ENCODE measurements at regions not wholly inside any gene's neighbourhood (a gene's known extent, or its start where the extent isn't known, plus 50 kb on each side); places are given as distances from the start of the nearest gene placed in this dataset.

GRCh38 chr2:123091471-123091870 lies 933.6 kb upstream of the CNTNAP5 start:
- Histone ChIP-seq H3K9me3 (replicated peaks; ENCODE audit: control insufficient read depth, low read depth, low read length) (no peaks in the 10 kb centered on the region), H3K36me3 (ENCODE audit: control insufficient read depth, insufficient read depth, low read length) (no peaks in the 10 kb centered on the region), H3K4me3 (ENCODE audit: low read length) (no peak overlapping the region), H3K27ac (ENCODE audit: low read length) (no peak overlapping the region), H3K4me1 (ENCODE audit: control insufficient read depth, insufficient read depth, low read length) (no peaks in the 10 kb centered on the region), H3K27me3 (ENCODE audit: control insufficient read depth, insufficient read depth, low read length) (no peaks in the 10 kb centered on the region)
- 100% methylated on average over 2 of the region's 2 CpGs for WGBS (ENCODE audit: insufficient coverage)
- DNase-seq = no peak

- Histone ChIP-seq H3K9me3 (replicated peaks; ENCODE audit: control insufficient read depth, low read depth, low read length) (no peaks in the 10 kb centered on the region), H3K27me3 (ENCODE audit: control insufficient read depth, insufficient read depth, low read length) (no peaks in the 10 kb centered on the region), H3K27ac (ENCODE audit: low read length) (no peak overlapping the region), H3K4me3 (ENCODE audit: low read length) (no peak overlapping the region), H3K36me3 (ENCODE audit: control insufficient read depth, insufficient read depth, low read length) (no peaks in the 10 kb centered on the region), H3K4me1 (ENCODE audit: control insufficient read depth, insufficient read depth, low read length) (no peaks in the 10 kb centered on the region)
- WGBS (ENCODE audit: insufficient coverage) = no CpG with 5 or more reads among the region's 2 CpGs
- DNase-seq = no peak
Measured at GRCh38 chr2:123093199-123093598, 931.9 kb upstream of the CNTNAP5 start.

DNA sequence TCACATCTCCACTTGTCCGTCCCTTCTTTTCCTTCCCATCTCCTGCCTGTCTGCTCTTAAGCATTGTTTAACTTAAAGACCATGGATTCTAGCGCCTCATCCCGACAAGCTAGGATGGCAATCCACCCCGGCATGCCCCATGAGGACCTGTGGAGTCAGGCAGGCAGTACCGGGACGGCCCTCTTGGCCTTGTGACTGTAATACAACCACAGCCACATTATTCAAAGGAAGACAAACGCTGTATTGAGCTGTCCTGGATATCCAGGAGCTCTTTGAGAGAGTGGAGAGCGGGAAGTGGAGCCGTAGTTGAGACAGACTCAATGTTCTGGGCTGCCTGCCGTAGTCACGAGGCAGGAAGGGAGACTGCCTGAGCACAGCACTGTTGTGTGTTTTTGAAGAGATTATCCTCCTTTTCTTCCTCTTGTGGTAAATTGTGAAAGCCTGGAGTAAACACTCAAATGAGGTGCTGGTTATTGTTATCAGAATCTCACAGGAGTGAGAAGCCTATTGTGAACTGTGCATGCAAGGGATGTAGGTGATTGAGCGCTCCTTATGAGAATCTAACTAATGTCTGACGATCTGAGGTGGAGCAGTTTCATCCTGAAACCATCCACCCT lies 929.8 kb upstream of the CNTNAP5 start:
- Histone ChIP-seq H3K27me3 (ENCODE audit: control insufficient read depth, insufficient read depth, low read length) (no peaks in the 10 kb centered on the region), H3K9me3 (replicated peaks; ENCODE audit: control insufficient read depth, low read depth, low read length) (no peaks in the 10 kb centered on the region), H3K36me3 (ENCODE audit: control insufficient read depth, insufficient read depth, low read length) (no peaks in the 10 kb centered on the region), H3K4me3 (ENCODE audit: low read length) (no peak overlapping the region), H3K27ac (ENCODE audit: low read length) (no peak overlapping the region), H3K4me1 (ENCODE audit: control insufficient read depth, insufficient read depth, low read length) (no peaks in the 10 kb centered on the region)
- no peak for DNase-seq
- WGBS (ENCODE audit: insufficient coverage) = 97% methylated on average over 4 of the region's 13 CpGs

- no peaks in the 10 kb centered on the region for H3K36me3 ChIP-seq (ENCODE audit: control insufficient read depth, insufficient read depth, low read length)
- H3K27me3 ChIP-seq (ENCODE audit: control insufficient read depth, insufficient read depth, low read length) = no peaks in the 10 kb centered on the region
- no peak for DNase-seq
- no peaks in the 10 kb centered on the region for H3K9me3 ChIP-seq (replicated peaks; ENCODE audit: control insufficient read depth, low read depth, low read length)
- no peaks in the 10 kb centered on the region for H3K4me1 ChIP-seq (ENCODE audit: control insufficient read depth, insufficient read depth, low read length)
- no peak overlapping the region for H3K27ac ChIP-seq (ENCODE audit: low read length)
- H3K4me3 ChIP-seq (ENCODE audit: low read length) = no peak overlapping the region
Measured at GRCh38 chr2:123098619-123099018, 926.5 kb upstream of the CNTNAP5 start.

- WGBS (ENCODE audit: insufficient coverage) = no CpG with 5 or more reads among the region's 2 CpGs
- no peaks in the 10 kb centered on the region for H3K36me3 ChIP-seq (ENCODE audit: control insufficient read depth, insufficient read depth, low read length)
- DNase-seq = no peak
- no peaks in the 10 kb centered on the region for H3K4me1 ChIP-seq (ENCODE audit: control insufficient read depth, insufficient read depth, low read length)
- H3K4me3 ChIP-seq (ENCODE audit: low read length) = no peak overlapping the region
- no peak overlapping the region for H3K27ac ChIP-seq (ENCODE audit: low read length)
- H3K9me3 ChIP-seq (replicated peaks; ENCODE audit: control insufficient read depth, low read depth, low read length) = no peaks in the 10 kb centered on the region
- H3K27me3 ChIP-seq (ENCODE audit: control insufficient read depth, insufficient read depth, low read length) = no peaks in the 10 kb centered on the region
Measured at GRCh38 chr2:123101434-123101833, 923.7 kb upstream of the CNTNAP5 start.

DNA sequence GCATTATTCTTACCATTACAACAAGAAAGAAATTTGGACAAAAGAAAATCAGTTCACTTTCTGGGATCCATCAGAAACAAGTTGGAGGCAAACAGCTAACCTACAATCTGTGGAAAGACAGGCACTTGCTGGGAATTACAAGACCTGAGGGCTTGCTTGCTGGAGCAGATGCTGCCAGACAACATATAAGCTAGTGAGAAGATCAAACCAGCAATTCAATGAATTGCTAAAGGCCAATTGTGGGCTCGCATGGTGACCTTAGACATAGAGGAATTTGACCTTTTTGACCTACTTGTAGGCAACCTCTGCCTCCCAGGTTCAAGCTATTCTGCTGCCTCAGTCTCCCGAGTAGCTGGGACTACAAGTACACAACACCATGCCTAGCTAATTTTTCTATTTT lies 921.2 kb upstream of the CNTNAP5 start:
- H3K27ac ChIP-seq (ENCODE audit: low read length) = no peak overlapping the region
- no peaks in the 10 kb centered on the region for H3K9me3 ChIP-seq (replicated peaks; ENCODE audit: control insufficient read depth, low read depth, low read length)
- 88% methylated on average over 1 of the region's 2 CpGs for WGBS (ENCODE audit: insufficient coverage)
- no peaks in the 10 kb centered on the region for H3K36me3 ChIP-seq (ENCODE audit: control insufficient read depth, insufficient read depth, low read length)
- no peak overlapping the region for H3K4me3 ChIP-seq (ENCODE audit: low read length)
- no peaks in the 10 kb centered on the region for H3K4me1 ChIP-seq (ENCODE audit: control insufficient read depth, insufficient read depth, low read length)
- no peak for DNase-seq
- no peaks in the 10 kb centered on the region for H3K27me3 ChIP-seq (ENCODE audit: control insufficient read depth, insufficient read depth, low read length)

GRCh38 chr2:123116595-123116994 lies 908.5 kb upstream of the CNTNAP5 start:
- WGBS (ENCODE audit: insufficient coverage) = no CpG with 5 or more reads among the region's 3 CpGs
- H3K27me3 ChIP-seq (ENCODE audit: control insufficient read depth, insufficient read depth, low read length) = no peaks in the 10 kb centered on the region
- no peak overlapping the region for H3K4me3 ChIP-seq (ENCODE audit: low read length)
- no peak overlapping the region for H3K27ac ChIP-seq (ENCODE audit: low read length)
- DNase-seq = no peak
- no peaks in the 10 kb centered on the region for H3K4me1 ChIP-seq (ENCODE audit: control insufficient read depth, insufficient read depth, low read length)
- peaks cover 4% of the 10 kb centered on the region for H3K9me3 ChIP-seq (replicated peaks; ENCODE audit: control insufficient read depth, low read depth, low read length)
- no peaks in the 10 kb centered on the region for H3K36me3 ChIP-seq (ENCODE audit: control insufficient read depth, insufficient read depth, low read length)

- H3K4me1 ChIP-seq (ENCODE audit: control insufficient read depth, insufficient read depth, low read length) = no peaks in the 10 kb centered on the region
- no peak overlapping the region for H3K27ac ChIP-seq (ENCODE audit: low read length)
- H3K36me3 ChIP-seq (ENCODE audit: control insufficient read depth, insufficient read depth, low read length) = no peaks in the 10 kb centered on the region
- no peaks in the 10 kb centered on the region for H3K9me3 ChIP-seq (replicated peaks; ENCODE audit: control insufficient read depth, low read depth, low read length)
- no peak for DNase-seq
- WGBS (ENCODE audit: insufficient coverage) = 79% methylated on average over 2 of the region's 3 CpGs
- no peaks in the 10 kb centered on the region for H3K27me3 ChIP-seq (ENCODE audit: control insufficient read depth, insufficient read depth, low read length)
- H3K4me3 ChIP-seq (ENCODE audit: low read length) = no peak overlapping the region
Measured at GRCh38 chr2:123127236-123127635, 897.9 kb upstream of the CNTNAP5 start.

- H3K9me3 ChIP-seq (replicated peaks; ENCODE audit: control insufficient read depth, low read depth, low read length) = no peaks in the 10 kb centered on the region
- H3K4me1 ChIP-seq (ENCODE audit: control insufficient read depth, insufficient read depth, low read length) = no peaks in the 10 kb centered on the region
- H3K27ac ChIP-seq (ENCODE audit: low read length) = no peak overlapping the region
- no peaks in the 10 kb centered on the region for H3K36me3 ChIP-seq (ENCODE audit: control insufficient read depth, insufficient read depth, low read length)
- H3K4me3 ChIP-seq (ENCODE audit: low read length) = no peak overlapping the region
- H3K27me3 ChIP-seq (ENCODE audit: control insufficient read depth, insufficient read depth, low read length) = no peaks in the 10 kb centered on the region
- no CpG with 5 or more reads among the region's 1 CpG for WGBS (ENCODE audit: insufficient coverage)
- no peak for DNase-seq
Measured at GRCh38 chr2:123128951-123129350, 896.1 kb upstream of the CNTNAP5 start.

DNA sequence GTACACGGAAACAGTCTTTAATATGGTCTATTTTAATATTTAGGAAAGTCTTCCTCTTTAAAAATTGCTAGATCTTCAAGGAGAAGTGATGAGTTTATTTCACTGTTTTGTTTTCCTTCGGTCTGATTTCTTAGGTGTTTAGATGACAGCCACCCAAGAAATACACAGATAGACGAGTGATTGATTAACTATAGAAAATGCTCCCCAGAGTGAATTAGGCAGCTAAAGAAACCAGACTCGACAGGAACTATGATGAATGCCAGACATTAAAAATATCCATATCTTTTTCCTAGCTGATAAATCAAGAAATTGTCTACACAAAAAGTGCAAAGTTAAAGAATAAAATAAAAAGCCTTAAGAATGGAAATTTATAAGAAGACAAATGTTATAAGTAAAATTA lies 888.7 kb upstream of the CNTNAP5 start:
- Histone ChIP-seq H3K4me3 (ENCODE audit: low read length) (no peak overlapping the region), H3K4me1 (ENCODE audit: control insufficient read depth, insufficient read depth, low read length) (no peaks in the 10 kb centered on the region), H3K36me3 (ENCODE audit: control insufficient read depth, insufficient read depth, low read length) (no peaks in the 10 kb centered on the region), H3K27me3 (ENCODE audit: control insufficient read depth, insufficient read depth, low read length) (no peaks in the 10 kb centered on the region), H3K9me3 (replicated peaks; ENCODE audit: control insufficient read depth, low read depth, low read length) (no peaks in the 10 kb centered on the region), H3K27ac (ENCODE audit: low read length) (no peak overlapping the region)
- WGBS (ENCODE audit: insufficient coverage) = no CpG with 5 or more reads among the region's 4 CpGs
- no peak for DNase-seq

DNA sequence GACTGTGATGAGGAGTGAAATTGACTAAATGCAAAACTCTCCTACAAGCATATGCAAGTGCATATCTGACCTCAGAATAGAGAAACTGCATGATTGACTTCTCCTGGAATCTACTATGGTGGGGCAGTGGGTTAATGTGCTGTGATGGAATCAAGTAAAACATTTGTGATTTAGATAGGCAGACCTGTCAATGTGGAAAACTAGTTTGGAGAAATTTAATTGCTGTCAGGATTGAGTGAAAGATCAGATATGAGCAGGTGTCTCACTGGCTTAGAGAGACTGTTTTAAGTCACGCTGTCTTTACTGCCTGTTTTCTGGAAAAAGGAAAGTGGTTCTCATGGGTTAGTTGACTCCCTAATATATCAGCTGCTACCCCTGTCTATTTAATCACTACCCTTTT lies 881.0 kb upstream of the CNTNAP5 start:
- H3K4me3 ChIP-seq (ENCODE audit: low read length) = no peak overlapping the region
- H3K36me3 ChIP-seq (ENCODE audit: control insufficient read depth, insufficient read depth, low read length) = no peaks in the 10 kb centered on the region
- no CpG with 5 or more reads among the region's 1 CpG for WGBS (ENCODE audit: insufficient coverage)
- no peak overlapping the region for H3K27ac ChIP-seq (ENCODE audit: low read length)
- peaks cover 2% of the 10 kb centered on the region for H3K9me3 ChIP-seq (replicated peaks; ENCODE audit: control insufficient read depth, low read depth, low read length)
- no peaks in the 10 kb centered on the region for H3K4me1 ChIP-seq (ENCODE audit: control insufficient read depth, insufficient read depth, low read length)
- no peaks in the 10 kb centered on the region for H3K27me3 ChIP-seq (ENCODE audit: control insufficient read depth, insufficient read depth, low read length)
- DNase-seq = no peak
